Forelimb muscle (tissue), 1 donor: ENCODE measurements at regions not wholly inside any gene's neighbourhood (a gene's known extent, or its start where the extent isn't known, plus 50 kb on each side); places are given as distances from the start of the nearest gene placed in this dataset.
A peak's percentile ranks its signal among the peaks of the same experiment; 100 is the strongest.

Experiments
- DNase-seq: peaks from one replicate; pipeline ENCODE4 v3.0.0-alpha.2; 2013; ENCODE audit warnings: low read depth

DNA sequence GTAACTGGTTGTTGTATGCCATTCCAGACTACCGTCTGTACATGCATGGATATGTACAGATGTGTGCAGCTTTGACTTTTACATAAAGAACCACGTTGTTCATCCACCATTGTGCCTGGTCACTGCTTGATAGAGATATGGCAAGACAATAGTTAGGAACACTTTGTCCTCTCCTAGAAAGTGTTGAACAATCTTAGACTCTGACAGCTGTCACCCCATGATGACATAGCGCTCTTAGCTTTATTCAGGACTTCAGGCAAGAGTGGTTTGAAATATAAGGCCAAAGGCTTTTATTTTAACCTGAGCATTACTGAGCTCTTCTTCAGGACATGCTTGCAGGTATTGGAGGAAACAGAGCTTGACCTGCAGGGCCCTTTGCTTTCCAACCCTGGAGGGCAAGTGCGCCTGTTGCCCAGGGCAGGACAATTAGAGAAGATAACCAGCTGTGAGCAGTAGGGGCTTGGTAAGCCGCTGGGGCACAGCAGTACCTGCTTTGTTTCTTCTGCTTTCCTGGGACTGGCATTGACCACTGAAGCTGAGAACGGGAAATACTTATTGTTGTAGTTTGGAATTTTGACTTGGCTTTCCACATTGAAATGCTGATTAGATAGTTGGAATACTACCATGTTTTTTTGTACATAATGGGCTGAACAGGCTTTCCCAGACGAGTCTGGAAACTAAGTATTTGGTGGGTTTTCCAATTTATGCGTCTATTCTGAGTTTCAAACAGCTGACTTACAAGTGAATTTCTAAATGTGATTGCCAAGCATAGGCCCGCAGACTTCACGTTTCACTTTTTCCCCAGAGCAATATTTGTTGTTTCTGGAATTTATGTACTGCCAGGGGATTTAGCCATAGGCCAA is 51.1 kb downstream of the GARRE1 start:
- peak; percentile 28 for DNase-seq

DNA sequence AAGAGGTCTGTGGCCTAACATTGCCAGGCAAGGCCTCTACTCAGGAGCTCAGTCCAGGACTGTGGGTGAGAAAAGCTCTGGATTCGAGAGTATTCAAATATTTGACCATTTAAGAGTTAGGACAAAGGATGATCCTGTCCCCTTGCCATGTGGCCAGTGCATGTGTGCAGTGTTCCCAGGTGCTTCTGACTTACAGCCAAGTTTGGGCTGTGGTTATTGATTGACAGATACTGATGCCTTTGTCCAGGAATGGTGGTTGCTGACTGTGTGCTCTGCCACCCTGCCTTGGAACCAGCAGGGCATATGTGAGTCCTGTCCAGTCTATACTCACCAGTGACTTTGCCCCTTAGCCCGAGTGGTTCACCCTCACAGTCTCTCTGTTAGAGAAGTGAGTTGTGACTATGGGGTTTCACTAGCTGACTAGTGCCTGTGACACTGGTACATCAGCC is 51.9 kb downstream of the GARRE1 start:
- DNase-seq = no peak

DNA sequence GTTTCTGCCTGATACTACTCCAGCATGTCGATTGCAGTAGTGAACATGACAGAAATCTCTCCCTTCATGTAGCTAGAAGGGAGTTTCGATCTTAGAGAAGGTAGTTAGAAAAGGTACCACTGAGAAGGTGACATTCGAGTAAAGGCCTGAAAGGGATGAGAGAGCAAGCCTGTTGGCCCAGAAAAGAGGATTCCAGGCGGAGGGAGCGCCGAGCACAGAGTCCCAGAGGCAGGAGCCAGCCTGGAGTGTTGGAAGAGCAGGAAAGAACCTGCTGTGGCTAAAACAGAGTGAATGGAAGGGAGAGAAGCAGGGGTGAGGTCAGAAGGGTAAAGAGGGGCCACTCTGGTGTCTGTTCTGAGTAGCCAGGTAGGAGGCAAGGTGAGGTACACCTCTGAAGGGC is 52.5 kb downstream of the GARRE1 start:
- DNase-seq = no peak

DNA sequence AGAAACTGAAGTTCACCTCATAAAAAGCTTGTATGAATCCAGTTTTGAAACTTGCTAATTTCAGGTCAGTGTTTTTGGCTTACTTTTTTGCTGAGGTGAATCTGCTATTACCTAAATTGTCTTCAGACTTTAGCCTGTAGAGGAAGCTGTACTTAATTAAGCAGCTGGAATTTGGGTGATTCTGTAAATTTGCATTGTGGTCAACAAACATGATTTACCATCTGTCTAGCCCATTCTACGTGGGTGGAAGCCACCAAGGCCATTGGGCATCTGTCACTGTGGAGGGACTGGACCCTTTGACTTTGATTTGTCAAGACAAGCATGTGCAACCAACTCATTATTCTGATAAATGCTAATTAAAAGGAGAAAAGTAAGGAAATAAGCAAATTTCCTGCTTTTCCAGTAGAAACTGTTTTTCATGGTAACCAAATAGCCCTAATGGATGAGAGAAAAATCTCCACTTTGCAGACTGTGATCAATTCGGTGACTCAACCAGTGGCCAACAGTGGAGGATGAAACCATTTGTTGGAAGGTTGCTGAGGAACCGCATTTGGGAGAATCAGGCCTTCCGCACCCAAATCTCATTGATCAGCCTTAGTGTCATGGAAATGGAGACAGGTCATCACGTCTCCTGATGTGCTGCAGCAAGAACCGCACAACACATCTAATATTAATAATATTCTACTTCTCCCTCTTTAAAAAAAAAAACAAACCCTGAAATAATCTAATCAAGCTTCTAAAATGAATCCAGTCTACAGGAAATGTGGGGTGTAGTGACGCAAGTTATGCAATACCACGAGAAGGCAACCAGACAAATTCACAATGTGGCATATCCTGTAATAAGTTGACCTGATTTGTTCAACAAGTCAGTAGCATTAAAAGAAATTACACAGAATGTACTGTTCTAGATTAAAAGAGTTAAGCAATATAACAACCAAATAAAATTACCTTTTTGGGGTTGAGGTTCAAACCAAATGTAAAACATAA is 54.3 kb downstream of the GARRE1 start:
- no peak for DNase-seq

DNA sequence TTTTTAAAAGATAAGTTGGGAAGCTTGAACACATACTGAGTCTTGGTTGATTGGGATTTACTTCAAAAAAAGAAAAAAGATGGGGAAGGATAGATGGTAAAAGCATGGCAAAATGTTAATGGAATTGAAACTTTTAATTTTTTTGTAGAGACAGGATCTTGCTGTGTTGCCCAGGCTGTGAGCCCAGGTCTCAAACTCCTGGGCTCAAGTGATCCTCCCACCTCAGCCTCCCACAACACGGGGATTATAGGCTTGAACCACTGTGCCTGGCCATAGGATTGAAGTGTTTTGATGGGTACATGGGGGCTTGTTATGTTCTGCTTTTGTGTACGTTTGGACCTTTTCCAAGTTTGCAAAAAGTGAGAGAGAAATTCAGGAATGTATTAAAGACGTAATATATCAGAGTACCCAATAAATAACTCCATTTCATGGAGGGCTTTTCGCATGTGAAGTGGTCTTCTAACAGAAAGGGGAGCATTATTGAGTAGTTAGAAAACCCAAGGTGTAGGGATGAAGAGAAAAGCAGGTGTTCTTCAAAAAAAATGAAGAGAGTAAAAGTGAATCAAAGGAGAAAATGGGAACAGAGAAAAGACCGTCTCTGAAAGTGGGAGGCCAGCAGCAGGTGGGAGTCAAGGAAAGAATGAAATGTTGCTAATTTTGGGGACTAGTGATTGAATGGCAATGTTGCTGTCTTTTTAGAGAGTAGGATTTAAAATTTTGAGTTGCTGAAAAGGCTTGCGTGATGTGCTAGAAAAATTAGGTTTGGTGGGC is 55.2 kb downstream of the GARRE1 start:
- no peak for DNase-seq

DNA sequence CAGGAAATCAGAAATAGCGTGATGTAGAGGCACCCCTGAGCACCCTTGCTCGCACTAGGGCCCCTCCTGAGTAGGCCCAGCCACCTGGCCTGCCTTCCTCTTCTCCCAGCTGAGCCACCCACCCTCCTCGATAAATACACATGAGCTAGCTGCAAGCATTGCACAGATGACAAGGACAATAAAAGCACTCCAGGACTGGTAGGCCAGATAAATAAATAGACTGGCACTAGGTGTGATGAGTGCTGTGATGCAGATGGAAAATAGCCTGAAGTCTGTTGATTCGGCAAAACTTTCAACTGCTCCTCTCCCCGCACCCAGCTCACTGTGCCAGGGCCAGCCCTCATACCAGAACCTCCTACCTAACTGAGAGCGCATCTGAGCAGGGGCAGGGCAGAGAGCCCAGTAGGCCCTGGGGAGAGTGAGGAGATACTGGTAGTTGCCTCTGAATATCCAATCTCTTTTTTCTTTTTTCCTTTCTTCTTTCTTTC is 54.5 kb upstream of the GPI start:
- DNase-seq = no peak

DNA sequence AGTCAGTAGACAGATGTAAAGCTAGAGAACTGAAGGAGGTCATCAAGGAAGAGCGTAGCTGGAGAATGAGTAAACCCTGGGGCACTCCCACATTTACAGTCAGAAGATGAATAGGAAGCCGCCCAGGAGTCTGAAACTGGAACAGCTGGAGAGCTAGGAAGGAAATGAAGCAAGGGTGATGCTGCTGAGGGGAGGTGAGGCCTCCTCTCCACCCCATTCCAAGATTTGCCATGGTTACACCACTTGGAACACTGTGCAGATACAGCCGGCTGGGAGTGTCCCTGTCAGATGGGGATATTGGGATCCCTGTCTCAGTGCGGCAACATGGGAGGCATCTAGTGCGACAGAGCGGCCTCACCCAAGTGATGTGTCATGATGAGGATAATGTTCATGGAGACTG is 51.8 kb upstream of the GPI start:
- no peak for DNase-seq

DNA sequence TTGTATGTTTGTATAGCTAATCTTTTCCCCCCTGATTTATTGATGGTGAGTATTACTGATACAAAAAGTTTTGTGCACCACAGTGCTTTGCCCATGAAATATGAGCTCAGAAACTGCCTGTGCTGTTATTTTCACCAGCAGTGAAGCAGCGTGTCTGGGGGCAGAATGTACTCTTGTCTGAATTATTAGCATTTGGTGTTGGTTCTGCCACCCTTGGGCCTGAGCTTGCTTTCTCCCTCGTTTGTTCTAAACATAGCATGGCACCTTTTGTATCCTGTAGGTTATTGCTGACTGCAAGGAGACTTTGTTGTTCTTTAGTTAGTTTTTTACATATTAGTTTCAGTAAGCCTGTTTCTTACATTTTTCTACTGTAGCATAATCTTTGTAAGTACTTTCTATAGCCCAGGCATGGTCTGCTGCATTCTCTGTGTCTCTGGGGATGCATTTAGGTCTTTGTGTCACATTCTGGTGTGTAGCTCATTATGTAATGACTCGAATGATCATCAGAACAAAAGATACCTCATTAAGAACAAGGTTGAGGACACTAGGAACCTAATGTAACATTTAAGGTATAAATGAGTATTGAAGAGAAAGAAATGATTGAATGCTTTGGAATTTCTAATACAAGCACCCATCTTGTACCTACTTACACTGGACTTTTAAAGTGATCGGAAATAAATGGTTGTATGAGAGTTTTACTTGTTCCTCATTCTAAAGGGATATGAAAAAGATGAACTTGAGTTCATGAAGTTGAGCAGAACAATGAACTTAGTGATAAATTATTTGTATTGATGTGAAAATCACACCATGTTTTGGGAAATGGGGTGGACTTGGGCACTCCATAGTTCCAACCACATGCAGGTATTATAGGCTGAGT is 50.3 kb upstream of the GPI start:
- no peak for DNase-seq
